Stomach (tissue), 4 donors: ENCODE measurements at regions not wholly inside any gene's neighbourhood (a gene's known extent, or its start where the extent isn't known, plus 50 kb on each side); places are given as distances from the start of the nearest gene placed in this dataset.

Experiments used
- CTCF ChIP-seq, 7 experiments: fragments of 450-650 bp in 4 of 7; fragments of 200-600 bp in 3 of 7; sonication (generic) in 3 of 7; IDR thresholded peaks; one replicate each; pipeline ENCODE4 v1.5.1; 2016 to 2019; ENCODE audit warnings: antibody characterized with exemption in 7 of 7, control low read depth in 2 of 7, mild to moderate bottlenecking in 1 of 7
- POLR2A ChIP-seq, 4 donors: fragments of 450-650 bp; IDR thresholded peaks; one replicate each; pipeline ENCODE4 v1.6.1; 2016; ENCODE audit warnings: antibody characterized with exemption in 4 of 4, control low read depth in 2 of 4, mild to moderate bottlenecking in 1 of 4, moderate library complexity in 1 of 4
- POLR2AphosphoS5 ChIP-seq, 3 donors: sonication (generic); formaldehyde crosslinking; IDR thresholded peaks; one replicate each; pipeline ENCODE4 v1.6.1; 2016; ENCODE audit warnings: antibody characterized with exemption in 3 of 3

GRCh38 chr2:167817422-167817821 is 430.0 kb downstream of the STK39 start:
- TF ChIP-seq CTCF (IDR thresholded peaks at IDR 0.05) = no peak
- no peak for TF ChIP-seq POLR2A (IDR thresholded peaks at IDR 0.05)
- TF ChIP-seq POLR2AphosphoS5 (IDR thresholded peaks at IDR 0.05) = no peak
